Testis (tissue), 2 donors: ENCODE measurements at regions not wholly inside any gene's neighbourhood (a gene's known extent, or its start where the extent isn't known, plus 50 kb on each side); places are given as distances from the start of the nearest gene placed in this dataset.

Experiments used
- POLR2A ChIP-seq: fragments of 450-650 bp; IDR thresholded peaks from one replicate; pipeline ENCODE4 v1.6.1; 2017; ENCODE audit warnings: antibody characterized with exemption, mild to moderate bottlenecking, moderate library complexity
- TF ChIP-seq, protein P1 (sequence below), 3 experiments: fragments of 450-650 bp in 2 of 3; fragments of 200-600 bp in 1 of 3; sonication (generic) in 1 of 3; IDR thresholded peaks; one replicate each; pipeline ENCODE4 v1.5.1; 2016 to 2019; ENCODE audit warnings: antibody characterized with exemption in 3 of 3, mild to moderate bottlenecking in 2 of 3, moderate library complexity in 1 of 3

DNA sequence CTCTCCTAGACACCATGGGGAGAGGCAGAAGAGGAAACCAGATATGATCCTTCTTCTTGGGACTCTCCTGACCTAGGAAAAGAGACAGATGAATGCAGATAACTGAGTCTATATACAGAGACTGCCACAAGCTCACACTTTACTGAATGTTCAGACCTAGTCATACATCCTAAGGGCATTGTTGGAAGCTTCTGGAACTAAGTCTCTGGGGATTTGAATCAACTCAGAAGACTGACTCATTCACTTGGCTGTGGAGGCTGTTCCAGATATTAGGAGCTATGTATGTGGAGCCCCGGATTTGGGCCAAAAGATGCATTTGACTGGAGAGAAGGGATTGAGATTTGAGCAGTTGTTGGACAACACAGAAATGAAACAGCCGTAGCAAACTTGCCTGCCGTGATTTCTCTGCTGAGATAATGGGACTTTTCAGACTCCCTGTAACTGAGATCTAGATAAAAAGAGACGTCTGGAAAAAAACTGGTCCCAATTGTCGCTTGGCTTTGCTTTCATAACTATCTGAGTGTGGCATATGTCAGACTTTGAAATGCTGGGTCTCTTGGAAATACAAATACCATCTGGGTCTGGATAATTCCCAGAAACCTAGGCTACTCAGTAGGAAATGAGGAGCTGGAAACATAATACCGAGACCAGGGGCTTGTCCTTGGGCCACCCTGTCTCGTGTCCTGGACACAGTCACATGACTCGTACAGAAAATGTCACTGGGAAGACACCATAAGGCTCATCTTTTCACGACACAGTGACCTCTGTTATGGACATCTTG lies 396.8 kb downstream of the NUAK1 start:
- TF ChIP-seq POLR2A, result no peak
- TF ChIP-seq, protein P1, sequence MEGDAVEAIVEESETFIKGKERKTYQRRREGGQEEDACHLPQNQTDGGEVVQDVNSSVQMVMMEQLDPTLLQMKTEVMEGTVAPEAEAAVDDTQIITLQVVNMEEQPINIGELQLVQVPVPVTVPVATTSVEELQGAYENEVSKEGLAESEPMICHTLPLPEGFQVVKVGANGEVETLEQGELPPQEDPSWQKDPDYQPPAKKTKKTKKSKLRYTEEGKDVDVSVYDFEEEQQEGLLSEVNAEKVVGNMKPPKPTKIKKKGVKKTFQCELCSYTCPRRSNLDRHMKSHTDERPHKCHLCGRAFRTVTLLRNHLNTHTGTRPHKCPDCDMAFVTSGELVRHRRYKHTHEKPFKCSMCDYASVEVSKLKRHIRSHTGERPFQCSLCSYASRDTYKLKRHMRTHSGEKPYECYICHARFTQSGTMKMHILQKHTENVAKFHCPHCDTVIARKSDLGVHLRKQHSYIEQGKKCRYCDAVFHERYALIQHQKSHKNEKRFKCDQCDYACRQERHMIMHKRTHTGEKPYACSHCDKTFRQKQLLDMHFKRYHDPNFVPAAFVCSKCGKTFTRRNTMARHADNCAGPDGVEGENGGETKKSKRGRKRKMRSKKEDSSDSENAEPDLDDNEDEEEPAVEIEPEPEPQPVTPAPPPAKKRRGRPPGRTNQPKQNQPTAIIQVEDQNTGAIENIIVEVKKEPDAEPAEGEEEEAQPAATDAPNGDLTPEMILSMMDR (IDR thresholded peaks at IDR 0.05), result no peak
